ENCODE measurements at regions not wholly inside any gene's neighbourhood (a gene's known extent, or its start where the extent isn't known, plus 50 kb on each side); places are given as distances from the start of the nearest gene placed in this dataset.
A peak's percentile ranks its signal among the peaks of the same experiment; 100 is the strongest.

GRCh38 chr6:25064006-25064405 is 128.2 kb upstream of the RIPOR2 start:
- Histone ChIP-seq H3K27ac (no peak overlapping the region), H3K36me3 (replicated peaks) (no peaks in the 10 kb centered on the region), H3K4me3 (ENCODE audit: low read depth, low read length) (no peak overlapping the region), H3K27me3 (replicated peaks) (no peaks in the 10 kb centered on the region)
- in situ Hi-C loops (cut with HindIII; ENCODE audit: low pct_ligation_motif_present, low sequenced_read_pairs) = no loop called here
- peak; percentile 41 for DNase-seq
- no peak for TF ChIP-seq CTCF (IDR thresholded peaks at IDR 0.05; ENCODE audit: low read depth, low read length, missing control alignments)

DNA sequence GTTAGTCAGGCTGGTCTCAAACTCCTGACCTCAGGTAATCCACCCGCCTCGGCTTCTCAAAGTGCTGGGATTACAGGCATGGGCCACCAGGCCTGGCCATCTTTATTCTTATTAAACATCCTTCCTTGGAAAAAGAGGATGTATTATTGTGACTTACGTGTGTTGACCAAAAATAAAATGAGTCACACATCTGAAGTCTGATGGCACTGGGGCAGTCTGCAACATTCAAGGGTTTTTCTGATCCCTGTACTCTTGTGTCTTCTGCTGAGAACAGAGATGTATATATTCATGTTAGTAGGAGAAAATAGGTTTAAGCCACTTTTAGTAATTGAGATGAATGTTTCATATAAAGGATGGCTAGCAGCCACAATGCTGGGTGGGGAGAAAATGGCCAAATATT is 129.9 kb upstream of the RIPOR2 start:
- TF ChIP-seq CTCF (IDR thresholded peaks at IDR 0.05; ENCODE audit: low read depth, low read length, missing control alignments) = no peak
- Histone ChIP-seq H3K27me3 (replicated peaks) (no peaks in the 10 kb centered on the region), H3K36me3 (replicated peaks) (no peaks in the 10 kb centered on the region), H3K27ac (no peak overlapping the region), H3K4me3 (ENCODE audit: low read depth, low read length) (no peak overlapping the region)
- in situ Hi-C loops (cut with HindIII; ENCODE audit: low pct_ligation_motif_present, low sequenced_read_pairs) = no loop called here
- DNase-seq = no peak

DNA sequence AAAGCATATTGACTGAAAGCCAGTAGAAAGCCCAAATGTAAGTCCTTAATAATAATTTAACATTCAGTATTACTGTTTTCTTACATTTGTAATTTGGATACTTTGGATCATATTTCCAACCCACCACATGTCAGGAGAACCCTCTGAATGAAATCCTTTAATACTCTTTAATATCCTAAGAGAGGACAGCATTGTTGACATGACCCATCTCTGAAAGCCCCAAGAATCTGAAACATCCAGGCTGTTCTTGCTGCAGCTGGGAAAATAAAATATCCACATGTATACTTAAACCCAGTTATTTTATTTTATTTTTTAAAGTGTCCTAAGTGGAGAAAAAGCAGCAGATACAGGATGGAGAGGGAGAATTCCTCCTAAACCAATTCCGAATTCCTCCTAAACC is 130.8 kb upstream of the RIPOR2 start:
- in situ Hi-C loops (cut with HindIII; ENCODE audit: low pct_ligation_motif_present, low sequenced_read_pairs) = no loop called here
- TF ChIP-seq CTCF (IDR thresholded peaks at IDR 0.05; ENCODE audit: low read depth, low read length, missing control alignments) = no peak
- H3K27ac ChIP-seq = no peak overlapping the region

DNA sequence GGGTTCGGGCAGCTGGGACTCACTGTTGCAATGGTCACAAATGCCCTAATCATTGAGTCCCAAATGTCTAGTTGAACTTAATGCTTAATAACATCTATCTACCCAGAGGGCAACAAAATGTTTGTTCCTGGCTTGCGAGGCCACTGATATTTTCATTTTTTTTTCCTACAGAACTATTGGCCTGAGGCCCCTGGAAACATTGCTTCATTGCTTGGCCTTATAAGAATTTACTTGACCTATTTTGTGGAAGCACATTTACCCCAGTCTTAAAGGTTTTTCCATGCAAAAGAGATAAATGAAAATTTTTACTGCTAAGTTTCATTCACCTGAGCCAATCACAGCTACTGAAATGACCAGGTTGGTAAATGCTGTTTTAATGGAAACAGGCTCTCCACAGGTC is 133.1 kb upstream of the RIPOR2 start:
- Histone ChIP-seq H3K27me3 (replicated peaks) (no peaks in the 10 kb centered on the region), H3K36me3 (replicated peaks) (no peaks in the 10 kb centered on the region), H3K27ac (no peak overlapping the region), H3K4me3 (ENCODE audit: low read depth, low read length) (no peak overlapping the region)
- in situ Hi-C loops (cut with HindIII; ENCODE audit: low pct_ligation_motif_present, low sequenced_read_pairs) = no loop called here
- DNase-seq = no peak
- no peak for TF ChIP-seq CTCF (IDR thresholded peaks at IDR 0.05; ENCODE audit: low read depth, low read length, missing control alignments)

More for the DNA sequence above, 130.8 kb upstream of the RIPOR2 start:
- no peak for DNase-seq
- H3K36me3 ChIP-seq (replicated peaks) = no peaks in the 10 kb centered on the region
- no peak overlapping the region for H3K4me3 ChIP-seq (ENCODE audit: low read depth, low read length)
- no peaks in the 10 kb centered on the region for H3K27me3 ChIP-seq (replicated peaks)

- TF ChIP-seq CTCF (IDR thresholded peaks at IDR 0.05; ENCODE audit: low read depth, low read length, missing control alignments) = peak; percentile 87
- no peaks in the 10 kb centered on the region for H3K27me3 ChIP-seq (replicated peaks)
- no peak overlapping the region for H3K27ac ChIP-seq
- in situ Hi-C loops (cut with HindIII; ENCODE audit: low pct_ligation_motif_present, low sequenced_read_pairs) = no loop called here
- no peak overlapping the region for H3K4me3 ChIP-seq (ENCODE audit: low read depth, low read length)
- H3K36me3 ChIP-seq (replicated peaks) = no peaks in the 10 kb centered on the region
- peak; percentile 80 for DNase-seq
These were observed 135.0 kb upstream of the RIPOR2 start for GRCh38 chr6:25070547-25071366.

- in situ Hi-C loops (cut with HindIII; ENCODE audit: low pct_ligation_motif_present, low sequenced_read_pairs) = no loop called here
- no peaks in the 10 kb centered on the region for H3K27me3 ChIP-seq (replicated peaks)
- TF ChIP-seq CTCF (IDR thresholded peaks at IDR 0.05; ENCODE audit: low read depth, low read length, missing control alignments) = no peak
- H3K36me3 ChIP-seq (replicated peaks) = no peaks in the 10 kb centered on the region
- H3K4me3 ChIP-seq (ENCODE audit: low read depth, low read length) = no peak overlapping the region
- H3K27ac ChIP-seq = no peak overlapping the region
- DNase-seq = no peak
These were observed 142.4 kb upstream of the RIPOR2 start for GRCh38 chr6:25078141-25078540.
